GM12873 (cell line): ENCODE measurements at regions not wholly inside any gene's neighbourhood (a gene's known extent, or its start where the extent isn't known, plus 50 kb on each side); places are given as distances from the start of the nearest gene placed in this dataset.

ENCODE experiments used
- TF ChIP-seq, protein P1 (sequence below): IDR thresholded peaks from 2 replicates; pipeline ENCODE4 v1.5.1; 2012; ENCODE audit warnings: low read depth, mild to moderate bottlenecking, moderate library complexity, low read length, control low read depth; ENCODE audit not compliant: insufficient read depth; ENCODE audit errors: missing control alignments

DNA sequence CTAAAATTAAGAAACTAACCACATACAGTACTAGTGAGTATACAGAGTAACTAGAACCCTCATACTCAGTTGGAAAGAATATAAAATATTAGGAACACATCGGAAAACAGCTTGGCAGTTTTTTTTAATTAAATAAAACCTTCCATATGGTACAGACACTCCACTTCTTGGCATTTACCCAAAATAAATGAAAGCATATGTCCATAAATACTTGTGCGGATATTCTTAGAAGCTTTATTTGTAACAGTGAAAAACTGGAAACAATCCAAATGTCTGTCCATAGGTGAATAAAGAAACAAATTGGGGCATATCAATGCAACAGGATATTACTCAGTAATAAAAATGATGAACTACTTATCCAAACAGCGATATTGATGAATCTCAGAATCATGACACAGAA, 410.0 kb downstream of the HTR7 start:
- TF ChIP-seq, protein P1, sequence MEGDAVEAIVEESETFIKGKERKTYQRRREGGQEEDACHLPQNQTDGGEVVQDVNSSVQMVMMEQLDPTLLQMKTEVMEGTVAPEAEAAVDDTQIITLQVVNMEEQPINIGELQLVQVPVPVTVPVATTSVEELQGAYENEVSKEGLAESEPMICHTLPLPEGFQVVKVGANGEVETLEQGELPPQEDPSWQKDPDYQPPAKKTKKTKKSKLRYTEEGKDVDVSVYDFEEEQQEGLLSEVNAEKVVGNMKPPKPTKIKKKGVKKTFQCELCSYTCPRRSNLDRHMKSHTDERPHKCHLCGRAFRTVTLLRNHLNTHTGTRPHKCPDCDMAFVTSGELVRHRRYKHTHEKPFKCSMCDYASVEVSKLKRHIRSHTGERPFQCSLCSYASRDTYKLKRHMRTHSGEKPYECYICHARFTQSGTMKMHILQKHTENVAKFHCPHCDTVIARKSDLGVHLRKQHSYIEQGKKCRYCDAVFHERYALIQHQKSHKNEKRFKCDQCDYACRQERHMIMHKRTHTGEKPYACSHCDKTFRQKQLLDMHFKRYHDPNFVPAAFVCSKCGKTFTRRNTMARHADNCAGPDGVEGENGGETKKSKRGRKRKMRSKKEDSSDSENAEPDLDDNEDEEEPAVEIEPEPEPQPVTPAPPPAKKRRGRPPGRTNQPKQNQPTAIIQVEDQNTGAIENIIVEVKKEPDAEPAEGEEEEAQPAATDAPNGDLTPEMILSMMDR = no peak

DNA sequence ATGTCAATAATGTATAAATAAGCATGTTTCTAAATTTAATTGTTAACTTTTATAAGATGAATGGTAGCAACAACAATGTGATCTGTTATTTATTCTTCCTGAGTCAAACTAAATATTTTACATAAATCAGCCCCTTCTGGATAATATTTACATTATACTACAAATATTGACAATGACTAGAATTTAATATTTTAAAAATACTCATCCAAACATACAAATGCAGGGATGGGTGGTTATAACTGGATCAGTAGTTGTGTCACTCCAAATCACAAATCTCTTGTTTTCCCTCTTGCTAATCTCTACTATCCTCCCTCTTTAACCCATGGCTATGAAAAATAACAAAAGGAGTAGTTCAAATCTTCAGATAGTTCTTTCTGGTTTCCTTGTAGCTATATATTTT, 407.0 kb downstream of the HTR7 start:
- TF ChIP-seq, protein P1 = no peak

DNA sequence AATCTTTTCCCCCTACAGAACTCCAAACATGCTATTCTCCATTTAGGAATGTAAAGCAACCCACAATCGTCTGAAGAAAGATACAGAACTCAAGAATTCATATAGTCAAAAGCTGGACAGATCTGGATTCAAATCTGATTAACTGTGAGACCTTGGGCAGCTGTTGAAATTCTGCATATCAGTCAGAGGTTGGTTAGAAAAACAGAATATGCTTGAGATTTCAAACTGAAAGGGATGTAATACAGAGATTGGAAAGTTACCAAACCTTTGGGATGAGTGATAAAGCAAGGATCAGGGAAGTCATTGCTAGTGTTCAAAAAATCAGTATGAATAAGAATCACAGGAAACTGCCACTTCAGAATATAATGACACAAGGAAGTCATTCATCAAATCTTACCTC, 406.6 kb downstream of the HTR7 start:
- TF ChIP-seq, protein P1 = no peak

DNA sequence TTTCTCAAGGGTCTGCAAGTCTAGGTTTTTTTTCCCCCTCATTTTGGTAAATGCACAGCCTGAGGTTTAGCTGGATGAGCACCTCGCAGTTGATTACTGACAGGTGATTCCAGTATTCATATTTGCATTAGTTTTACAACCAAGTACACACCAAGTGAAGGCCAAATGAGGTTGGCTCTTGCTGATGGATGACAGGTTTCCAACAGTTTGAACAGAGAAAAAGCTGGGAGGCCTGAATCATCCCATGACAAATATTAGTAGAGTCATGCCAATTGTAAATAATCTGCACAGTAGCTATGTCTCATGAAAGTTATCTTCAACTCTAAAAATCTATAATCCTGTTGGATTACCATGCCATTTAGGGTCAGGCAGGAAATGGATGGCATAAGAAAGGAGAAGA, 399.8 kb downstream of the HTR7 start:
- TF ChIP-seq, protein P1 = no peak

DNA sequence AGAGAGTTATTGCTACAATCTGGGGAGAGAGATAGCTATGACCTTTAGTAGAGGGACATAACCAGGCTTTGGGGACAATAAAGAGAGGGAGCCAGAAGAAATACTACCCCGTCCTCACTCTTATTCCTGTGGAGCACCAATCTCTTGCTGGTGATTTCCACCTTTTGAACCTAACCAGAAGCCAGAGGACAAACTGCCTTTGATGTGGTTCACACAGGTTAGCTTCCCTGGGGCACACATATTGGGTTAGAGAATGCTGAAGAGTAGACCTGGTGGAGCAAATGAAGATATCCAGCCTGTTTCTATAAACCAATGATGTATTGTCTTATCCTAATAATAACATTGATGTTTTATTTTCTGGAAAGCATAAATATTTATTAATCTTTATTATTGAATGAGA, 399.3 kb downstream of the HTR7 start:
- TF ChIP-seq, protein P1 = no peak

DNA sequence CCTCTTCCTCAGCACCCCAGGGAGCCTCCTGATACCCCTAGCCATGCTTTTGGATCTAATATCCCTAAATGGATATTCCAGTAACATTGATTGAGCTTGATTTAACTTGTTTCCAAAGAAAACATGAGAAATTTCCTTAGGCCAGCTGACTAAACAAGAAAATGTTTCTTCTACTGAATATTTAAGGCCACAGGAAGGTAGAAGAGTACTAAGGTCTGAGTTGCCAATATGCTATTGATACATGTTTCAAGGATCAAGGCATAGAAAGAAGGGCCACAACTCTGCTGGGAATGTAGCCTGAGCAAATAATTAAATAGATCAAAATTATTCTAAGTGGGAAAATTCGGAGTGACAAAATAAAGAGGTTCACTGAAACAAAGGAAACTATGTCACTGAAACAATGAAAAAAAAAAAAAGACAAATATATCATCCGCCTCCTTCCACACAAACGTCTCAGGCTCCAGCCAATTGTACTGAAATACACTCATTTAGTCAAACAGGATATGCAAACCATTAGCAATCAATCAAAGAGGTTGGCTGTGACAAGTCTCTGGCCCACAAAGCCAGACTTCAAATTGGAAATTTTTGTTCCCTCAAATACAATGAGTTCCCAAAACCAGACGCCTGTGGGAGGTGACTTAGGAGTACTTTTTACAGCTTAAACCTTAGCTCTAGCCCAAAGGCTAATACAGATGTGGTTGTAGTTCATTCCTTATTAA, 396.2 kb downstream of the HTR7 start:
- TF ChIP-seq, protein P1 = no peak

DNA sequence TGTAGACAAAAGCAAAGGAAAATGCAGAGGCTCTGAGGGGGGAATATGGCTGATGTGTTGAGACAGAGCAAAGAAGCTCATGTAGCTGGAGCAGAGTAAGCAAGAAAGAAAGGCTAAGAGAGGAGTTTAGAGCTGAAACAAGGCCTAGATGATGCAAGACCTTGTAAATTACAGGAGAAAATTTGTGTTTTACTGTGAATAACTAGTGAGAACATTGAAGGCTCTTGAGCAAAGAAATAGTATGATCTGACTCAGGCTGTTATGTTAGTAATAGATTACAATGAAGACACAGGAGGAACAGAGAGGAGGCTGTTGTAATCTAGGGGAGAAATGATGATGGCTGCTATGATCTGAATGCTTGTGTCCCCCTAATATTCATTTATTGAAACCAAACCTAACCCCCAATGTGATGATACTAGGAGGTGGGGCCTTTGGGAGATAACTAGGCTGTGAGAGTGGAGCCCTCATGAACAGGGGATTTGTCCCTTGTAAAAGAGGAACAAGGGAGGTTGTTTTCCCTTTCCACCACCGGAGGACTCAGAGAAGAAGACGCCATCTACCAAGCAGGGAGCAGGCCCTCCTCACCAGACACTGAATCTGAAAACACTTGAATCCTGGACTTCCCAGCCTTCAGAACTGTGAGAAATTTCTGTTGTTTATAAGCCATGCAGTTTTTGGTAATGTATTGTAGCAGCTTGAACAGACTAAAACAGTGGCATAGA, 394.9 kb downstream of the HTR7 start:
- TF ChIP-seq, protein P1 = no peak
